ENCODE measurements at regions not wholly inside any gene's neighbourhood (a gene's known extent, or its start where the extent isn't known, plus 50 kb on each side); places are given as distances from the start of the nearest gene placed in this dataset.

DNA sequence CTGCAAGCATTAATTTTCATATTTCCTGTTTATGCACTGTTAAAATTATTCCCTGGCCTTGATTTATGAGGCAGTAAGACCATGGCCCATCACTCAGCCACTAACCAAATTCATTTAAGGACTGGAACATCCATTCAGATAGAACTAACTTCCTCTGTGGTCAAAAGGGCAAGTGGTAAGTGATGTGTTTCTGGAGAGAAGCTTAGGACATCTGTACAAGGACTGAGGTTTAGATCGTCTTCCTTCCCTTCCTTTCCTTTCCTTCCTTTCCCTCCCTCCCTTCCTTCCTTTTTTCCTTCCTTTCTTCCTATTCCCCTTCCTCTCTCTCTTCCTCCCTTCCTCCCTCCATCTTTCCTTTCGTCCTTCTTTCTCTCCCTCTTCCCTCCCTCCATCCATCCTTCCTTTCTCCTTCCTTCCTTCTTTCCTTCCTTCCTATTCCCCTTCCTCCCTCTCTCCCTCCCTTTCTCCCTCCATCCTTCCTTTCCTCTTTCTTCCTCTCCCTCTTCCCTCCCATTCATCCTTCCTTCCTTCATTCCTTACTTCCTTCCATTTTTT, 1019.4 kb downstream of the TYW1 start:
- no peak for TF ChIP-seq POLR2A (IDR thresholded peaks at IDR 0.05)
- TF ChIP-seq, protein P1, sequence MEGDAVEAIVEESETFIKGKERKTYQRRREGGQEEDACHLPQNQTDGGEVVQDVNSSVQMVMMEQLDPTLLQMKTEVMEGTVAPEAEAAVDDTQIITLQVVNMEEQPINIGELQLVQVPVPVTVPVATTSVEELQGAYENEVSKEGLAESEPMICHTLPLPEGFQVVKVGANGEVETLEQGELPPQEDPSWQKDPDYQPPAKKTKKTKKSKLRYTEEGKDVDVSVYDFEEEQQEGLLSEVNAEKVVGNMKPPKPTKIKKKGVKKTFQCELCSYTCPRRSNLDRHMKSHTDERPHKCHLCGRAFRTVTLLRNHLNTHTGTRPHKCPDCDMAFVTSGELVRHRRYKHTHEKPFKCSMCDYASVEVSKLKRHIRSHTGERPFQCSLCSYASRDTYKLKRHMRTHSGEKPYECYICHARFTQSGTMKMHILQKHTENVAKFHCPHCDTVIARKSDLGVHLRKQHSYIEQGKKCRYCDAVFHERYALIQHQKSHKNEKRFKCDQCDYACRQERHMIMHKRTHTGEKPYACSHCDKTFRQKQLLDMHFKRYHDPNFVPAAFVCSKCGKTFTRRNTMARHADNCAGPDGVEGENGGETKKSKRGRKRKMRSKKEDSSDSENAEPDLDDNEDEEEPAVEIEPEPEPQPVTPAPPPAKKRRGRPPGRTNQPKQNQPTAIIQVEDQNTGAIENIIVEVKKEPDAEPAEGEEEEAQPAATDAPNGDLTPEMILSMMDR (IDR thresholded peaks at IDR 0.05), result no peak

All from gastroesophageal sphincter (tissue), 3 donors.